Fibroblast of skin of abdomen (primary cell): ENCODE measurements at regions not wholly inside any gene's neighbourhood (a gene's known extent, or its start where the extent isn't known, plus 50 kb on each side); places are given as distances from the start of the nearest gene placed in this dataset.

Source experiments
- DNase-seq: peaks from one replicate; pipeline ENCODE4 v3.0.0-alpha.2; 2013

- DNase-seq, result peak; percentile 94
Observed at GRCh38 chr19:31223740-31224534, 125.3 kb downstream of the TSHZ3 start.

- DNase-seq, result no peak
Observed at GRCh38 chr19:31220540-31220939, 128.7 kb downstream of the TSHZ3 start.

- peak; percentile 54 for DNase-seq
Observed at GRCh38 chr19:31214997-31215396, 134.2 kb downstream of the TSHZ3 start.

- DNase-seq, result peak; percentile 99
Observed at GRCh38 chr19:31214086-31214485, 135.2 kb downstream of the TSHZ3 start.

- DNase-seq, result no peak
Observed at GRCh38 chr19:31211088-31211487, 138.1 kb downstream of the TSHZ3 start.

GRCh38 chr19:31205887-31206518 is 143.2 kb downstream of the TSHZ3 start:
- no peak for DNase-seq

GRCh38 chr19:31204115-31204514 is 145.1 kb downstream of the TSHZ3 start:
- DNase-seq, result no peak

GRCh38 chr19:31185261-31185660 is 164.0 kb downstream of the TSHZ3 start:
- DNase-seq, result no peak

- no peak for DNase-seq
Observed at GRCh38 chr19:31181535-31181934, 167.7 kb downstream of the TSHZ3 start.

- no peak for DNase-seq
Observed at GRCh38 chr19:31180907-31181306, 168.3 kb downstream of the TSHZ3 start.

- no peak for DNase-seq
Observed at GRCh38 chr19:31179471-31179852, 169.8 kb downstream of the TSHZ3 start.

- DNase-seq, result no peak
Observed at GRCh38 chr19:31178833-31179470, 170.3 kb downstream of the TSHZ3 start.

- DNase-seq, result peak; percentile 24
Observed at GRCh38 chr19:31177246-31177645, 172.0 kb downstream of the TSHZ3 start.

- no peak for DNase-seq
Observed at GRCh38 chr19:31175564-31176348, 173.5 kb downstream of the TSHZ3 start.

GRCh38 chr19:31174948-31175347 is 174.3 kb downstream of the TSHZ3 start:
- DNase-seq, result no peak

- DNase-seq, result no peak
Observed at GRCh38 chr19:31173991-31174390, 175.2 kb downstream of the TSHZ3 start.

GRCh38 chr19:31171936-31172335 is 177.3 kb downstream of the TSHZ3 start:
- no peak for DNase-seq

GRCh38 chr19:31170046-31170445 is 179.2 kb downstream of the TSHZ3 start:
- no peak for DNase-seq

GRCh38 chr19:31168106-31168625 is 181.1 kb downstream of the TSHZ3 start:
- no peak for DNase-seq

GRCh38 chr19:31167690-31168089 is 181.5 kb downstream of the TSHZ3 start:
- no peak for DNase-seq

- DNase-seq, result no peak
Observed at GRCh38 chr19:31166206-31166605, 183.0 kb downstream of the TSHZ3 start.

GRCh38 chr19:31164791-31165251 is 184.4 kb downstream of the TSHZ3 start:
- DNase-seq, result no peak
